Right hindlimb (tissue), 1 donor: ENCODE measurements at regions not wholly inside any gene's neighbourhood (a gene's known extent, or its start where the extent isn't known, plus 50 kb on each side); places are given as distances from the start of the nearest gene placed in this dataset.
"Not testable (repeated sequence)": the region's sequence is repeated elsewhere in the genome, so short reads cannot be mapped to it uniquely, and the experiment has no call there.

ENCODE experiments used
- DNase-seq: peaks from one replicate; pipeline ENCODE4 v3.0.0-alpha.2; 2018

DNA sequence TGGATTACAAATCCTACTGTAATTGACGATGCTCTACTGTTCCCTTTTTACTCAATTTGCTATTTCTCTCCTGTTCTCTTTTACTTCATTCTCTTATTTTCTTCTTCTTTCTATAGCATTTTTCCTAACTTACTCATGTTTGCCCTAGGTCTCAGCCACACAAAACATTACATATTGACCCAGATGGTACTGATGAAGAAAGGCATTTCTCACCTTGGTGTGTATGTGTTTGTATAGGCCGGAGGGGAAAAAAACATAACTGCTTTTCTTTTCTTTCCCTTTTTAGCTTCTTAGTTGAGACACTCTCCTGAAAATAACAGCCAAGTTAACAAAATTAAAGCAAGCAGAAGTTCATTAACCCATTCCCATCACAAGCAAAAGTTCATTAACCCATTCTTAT, 1019.8 kb upstream of the CDH18 start:
- no peak for DNase-seq

DNA sequence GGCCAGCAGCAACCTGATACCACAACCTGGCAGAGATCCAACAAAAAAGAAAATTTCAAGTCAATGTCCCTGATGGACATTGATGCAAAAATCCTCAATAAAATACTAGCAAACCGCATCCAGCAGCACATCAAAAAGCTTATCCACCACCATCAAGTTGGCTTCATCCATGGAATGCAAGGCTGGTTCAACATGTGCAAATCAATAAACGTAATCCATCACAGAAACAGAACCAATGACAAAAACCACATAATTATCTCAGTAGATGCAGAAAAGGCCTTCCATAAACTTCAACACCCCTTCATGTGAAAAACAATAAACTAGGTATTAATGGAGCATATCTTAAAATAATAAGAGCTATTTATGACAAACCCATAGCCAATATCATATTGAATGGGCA, 1000.9 kb upstream of the CDH18 start:
- not testable (repeated sequence) for DNase-seq

DNA sequence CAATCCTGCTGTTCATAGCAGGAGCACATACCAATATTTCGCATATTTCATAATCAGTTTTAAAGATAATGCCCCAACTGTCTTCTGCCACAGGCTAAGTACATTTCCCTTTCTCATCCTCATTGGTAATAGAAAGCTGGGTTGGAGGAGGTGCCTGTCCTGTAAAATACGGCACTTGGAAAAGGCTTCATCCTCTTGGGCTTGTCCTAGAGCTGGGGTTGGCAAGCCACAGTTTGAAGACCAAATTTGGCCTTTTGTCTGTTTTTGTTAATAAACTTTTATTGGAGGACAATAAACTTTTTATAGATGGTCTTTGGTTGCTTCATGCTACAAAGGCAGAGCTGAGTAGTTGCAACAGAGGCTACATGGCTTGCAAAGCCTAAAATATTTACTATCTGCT, 997.8 kb upstream of the CDH18 start:
- DNase-seq = no peak

DNA sequence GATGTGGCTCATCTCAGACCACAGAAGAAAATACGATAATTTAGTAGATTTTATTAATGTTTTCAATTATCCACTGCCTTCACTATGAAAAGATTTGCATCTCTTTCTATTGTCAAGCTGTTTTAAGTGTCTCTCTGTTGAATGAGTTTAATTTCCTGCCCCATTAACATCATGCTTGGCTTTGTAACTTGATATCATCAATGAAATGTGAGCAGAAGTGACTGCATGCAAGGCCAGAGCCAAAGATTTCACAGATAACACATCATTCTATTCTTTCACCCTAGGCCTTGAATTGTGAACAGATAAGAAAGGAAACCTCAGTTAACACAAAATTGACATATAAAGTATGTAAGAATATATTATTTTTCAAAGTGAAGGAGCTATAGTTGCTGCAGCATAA, 986.4 kb upstream of the CDH18 start:
- no peak for DNase-seq

DNA sequence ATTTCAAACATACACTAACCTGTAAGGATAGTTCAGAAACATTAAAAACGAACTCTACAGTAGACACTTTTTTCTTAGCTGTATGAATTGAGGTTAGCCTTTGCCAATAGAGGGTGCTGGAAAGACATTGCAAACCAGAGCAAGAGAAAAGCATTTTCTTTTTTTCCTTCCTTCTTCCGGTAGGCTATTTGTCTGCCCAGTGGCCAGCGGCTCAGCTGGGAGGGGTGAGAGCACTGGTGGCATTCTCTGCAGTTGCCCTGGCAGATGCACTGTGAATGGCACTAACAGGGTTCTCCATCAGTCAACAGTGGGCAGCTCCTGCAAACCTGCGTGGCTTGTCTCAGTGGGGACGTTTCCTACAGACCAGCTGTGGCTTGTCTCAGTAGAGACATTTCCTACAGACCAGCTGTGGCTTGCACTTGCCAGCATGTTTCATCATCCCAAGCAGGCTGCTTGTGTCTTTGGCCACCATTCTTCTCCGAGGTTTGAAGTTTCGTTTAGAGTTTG, 984.5 kb upstream of the CDH18 start:
- peak; percentile 59 for DNase-seq

DNA sequence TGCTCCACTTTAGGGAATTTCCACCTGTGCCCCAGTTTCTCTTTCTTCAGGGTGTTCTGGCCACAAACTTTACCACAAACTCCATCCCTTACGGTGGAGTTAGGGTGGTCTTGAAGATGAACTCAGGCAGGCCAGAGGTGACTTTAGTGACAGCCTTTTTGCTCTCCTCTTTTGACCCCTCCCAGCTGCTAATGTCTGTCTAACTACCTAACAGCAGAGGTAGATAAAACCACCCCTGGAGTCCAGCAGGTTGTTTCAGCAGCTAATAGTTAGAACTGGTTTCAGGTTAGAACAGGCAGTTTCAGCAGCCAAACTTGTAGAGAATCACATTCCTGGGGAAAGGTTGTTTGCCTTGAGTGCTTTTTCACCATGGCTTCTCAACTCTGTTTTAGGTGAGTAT, 971.3 kb upstream of the CDH18 start:
- no peak for DNase-seq

DNA sequence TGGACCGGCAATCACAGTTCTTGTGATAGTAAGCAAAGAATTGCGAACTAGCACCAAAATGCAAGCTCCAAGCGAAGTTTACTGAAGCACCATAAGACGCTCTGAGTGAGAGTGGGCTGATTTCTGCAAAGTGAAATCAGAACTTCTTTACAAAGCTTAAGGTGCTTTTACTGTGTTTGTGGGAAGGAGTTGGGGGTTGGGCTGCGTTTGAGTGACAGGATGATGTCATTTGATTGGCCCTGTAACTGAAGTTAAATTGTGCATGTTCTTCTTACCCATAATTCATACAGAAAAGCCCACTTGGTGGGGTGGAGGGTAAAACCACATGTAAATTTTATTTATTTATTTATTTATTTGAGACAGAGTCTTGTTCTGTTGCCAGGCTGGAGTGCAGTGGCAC, 970.6 kb upstream of the CDH18 start:
- DNase-seq = no peak

DNA sequence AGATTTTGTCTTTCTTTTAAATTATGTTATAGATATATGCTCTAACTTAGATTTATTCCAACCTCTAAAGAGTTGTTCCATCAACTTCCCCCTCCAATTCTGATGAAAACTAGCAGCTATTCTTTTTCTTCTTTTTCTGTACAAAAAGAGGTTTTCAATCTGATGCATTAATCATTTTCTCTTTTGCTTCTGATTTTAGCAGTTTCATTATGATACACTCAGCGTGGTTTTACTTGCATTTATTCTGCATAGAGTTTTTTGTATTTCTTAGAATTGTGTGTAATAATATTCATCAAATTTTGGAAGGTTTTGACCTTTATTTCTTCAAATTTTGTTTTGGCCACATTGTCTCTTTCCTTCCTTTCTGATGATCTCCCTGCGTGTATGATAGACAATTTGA, 968.1 kb upstream of the CDH18 start:
- DNase-seq = no peak

DNA sequence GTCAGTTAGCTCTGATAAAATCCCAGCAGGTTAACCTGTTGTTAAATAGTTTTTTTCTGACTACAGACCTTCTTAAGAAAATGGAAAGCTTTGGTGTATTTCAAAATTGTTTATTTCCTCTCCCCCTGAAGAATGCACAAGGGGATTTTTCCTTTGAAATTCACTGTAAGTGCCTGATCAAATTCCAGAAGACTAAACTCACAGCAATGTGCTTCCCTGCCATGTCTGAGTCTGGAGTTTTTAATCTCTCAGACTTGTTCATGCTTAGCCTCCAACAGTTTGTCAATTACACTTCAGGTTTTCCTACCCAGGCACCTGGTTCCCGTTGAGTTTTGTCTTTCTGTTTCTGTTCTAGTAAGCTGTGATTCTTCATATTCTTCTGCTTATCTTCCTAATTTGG, 961.6 kb upstream of the CDH18 start:
- DNase-seq = no peak

DNA sequence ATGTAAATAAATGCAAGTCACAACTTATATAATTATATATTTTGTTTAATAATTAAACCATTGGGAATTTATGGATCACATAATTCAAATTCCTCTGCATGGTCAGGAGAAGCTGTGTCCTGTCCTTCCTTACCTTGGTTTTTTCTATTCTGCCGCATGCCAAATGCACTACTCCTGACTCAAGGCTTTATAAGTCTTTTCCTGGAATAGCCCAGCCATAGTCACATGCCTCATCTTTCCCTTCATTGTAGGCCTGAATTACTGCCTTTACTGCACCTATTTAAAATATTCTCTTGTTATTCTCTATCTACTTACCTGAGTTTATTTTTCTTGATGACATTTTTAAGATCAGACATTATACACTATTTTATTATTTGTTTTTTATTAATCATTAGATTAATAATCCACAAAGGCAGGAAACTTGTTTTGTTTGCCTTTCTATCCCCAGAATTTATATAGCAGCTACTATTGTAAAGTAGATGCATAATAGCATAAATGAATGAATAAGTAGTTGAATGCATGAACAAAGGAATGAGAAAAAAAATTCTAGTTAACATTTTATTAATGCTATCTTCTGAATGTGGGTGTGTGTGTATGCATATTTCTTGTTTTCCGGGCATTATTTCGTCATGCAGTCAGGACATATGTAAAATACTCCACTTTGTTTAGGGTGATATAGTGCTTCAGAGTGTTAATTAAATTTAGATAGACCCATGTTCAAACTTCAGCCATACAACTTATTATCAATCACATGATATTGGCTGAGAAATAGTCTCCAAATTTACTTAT, 955.4 kb upstream of the CDH18 start:
- DNase-seq = not testable (repeated sequence)

DNA sequence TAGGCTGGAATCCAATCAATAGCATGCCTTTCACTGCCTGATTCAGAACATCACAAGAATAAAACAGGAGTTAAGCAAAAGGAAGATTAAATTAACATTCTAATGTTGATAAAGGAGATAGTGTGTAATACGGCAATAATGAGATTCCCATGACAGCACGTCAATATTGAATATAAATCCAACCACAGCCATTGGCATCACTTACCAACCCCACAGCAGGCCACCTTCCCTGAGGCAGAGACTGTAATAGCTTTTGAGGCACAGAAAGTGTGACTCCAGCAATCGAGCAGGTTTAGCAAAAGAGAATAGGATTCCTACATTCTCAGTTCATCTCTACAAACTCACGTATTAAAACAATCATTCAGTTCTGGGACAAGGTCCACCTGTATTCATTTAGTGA, 954.6 kb upstream of the CDH18 start:
- DNase-seq = not testable (repeated sequence)

DNA sequence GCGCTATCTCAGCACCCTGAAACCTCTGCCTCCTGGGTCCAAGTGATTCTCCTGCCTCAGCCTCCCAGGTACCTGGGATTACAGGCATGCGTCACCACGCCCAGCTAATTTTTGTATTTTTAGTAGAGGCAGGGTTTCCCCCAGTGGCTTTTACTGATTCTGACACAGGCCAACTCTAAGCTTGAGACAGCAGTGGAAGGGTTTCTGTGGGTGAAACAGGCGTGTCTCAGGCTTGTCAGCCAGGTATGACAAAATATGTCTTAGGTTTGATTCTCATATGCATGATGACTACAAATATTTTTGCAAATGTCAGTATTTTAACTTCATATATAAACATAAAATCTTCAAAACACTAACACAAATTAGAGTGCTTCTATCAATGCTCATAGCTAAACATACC, 952.8 kb upstream of the CDH18 start:
- DNase-seq = not testable (repeated sequence)

DNA sequence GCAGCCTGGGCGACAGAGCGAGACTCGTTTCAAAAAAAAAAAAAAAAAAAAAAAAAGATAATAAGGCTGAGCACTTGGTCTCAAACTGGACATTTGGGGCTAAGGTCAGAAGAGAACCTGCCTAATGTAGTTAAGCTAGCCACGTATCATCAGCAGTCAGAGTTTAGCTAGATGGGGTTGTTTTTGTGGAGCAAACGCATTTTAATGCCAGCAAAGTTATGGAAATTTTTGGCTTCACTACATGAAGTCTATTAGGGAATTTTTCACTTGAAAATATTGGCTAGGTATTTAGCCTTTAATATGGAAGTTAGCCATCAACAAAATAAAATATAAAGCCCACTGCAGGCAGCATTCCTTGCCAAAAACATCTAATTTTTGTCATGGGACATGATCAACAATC, 902.9 kb upstream of the CDH18 start:
- DNase-seq = not testable (repeated sequence)

DNA sequence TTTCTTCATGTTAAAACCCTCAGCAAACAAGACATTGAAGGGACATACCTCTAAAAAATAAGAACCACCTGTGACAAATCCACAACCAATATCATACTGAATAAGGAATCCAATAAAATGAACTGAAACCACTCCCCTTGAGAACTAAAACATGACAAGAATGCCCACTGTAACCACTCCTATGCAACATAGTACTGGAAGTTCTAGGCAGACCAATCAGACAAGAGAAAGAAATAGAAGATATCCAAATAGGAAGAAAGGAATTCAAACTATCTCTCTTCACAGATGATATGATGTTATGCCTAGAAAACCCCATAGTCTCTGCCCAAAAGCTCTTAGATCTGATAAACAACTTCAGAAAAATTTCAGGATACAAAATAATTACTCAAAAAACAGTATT, 887.7 kb upstream of the CDH18 start:
- DNase-seq = not testable (repeated sequence)

DNA sequence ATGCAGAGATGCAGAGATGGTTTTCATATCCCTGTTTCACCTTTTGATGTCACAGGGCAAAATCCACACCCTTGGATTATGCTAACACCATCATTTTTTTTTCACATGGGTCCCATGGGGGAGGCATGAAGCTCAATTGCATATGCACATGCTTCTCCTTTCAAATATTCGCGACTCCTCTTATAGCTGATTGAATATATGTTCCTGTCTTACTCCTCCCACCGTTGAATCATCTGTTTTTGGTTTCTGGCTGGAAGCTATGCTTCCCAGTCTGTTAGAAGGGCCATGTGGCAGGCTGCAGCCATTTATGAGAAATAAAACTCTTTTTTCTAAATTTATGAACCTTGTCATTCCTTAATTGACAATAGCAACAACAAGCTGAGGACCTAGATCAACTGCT, 877.9 kb upstream of the CDH18 start:
- DNase-seq = not testable (repeated sequence)

DNA sequence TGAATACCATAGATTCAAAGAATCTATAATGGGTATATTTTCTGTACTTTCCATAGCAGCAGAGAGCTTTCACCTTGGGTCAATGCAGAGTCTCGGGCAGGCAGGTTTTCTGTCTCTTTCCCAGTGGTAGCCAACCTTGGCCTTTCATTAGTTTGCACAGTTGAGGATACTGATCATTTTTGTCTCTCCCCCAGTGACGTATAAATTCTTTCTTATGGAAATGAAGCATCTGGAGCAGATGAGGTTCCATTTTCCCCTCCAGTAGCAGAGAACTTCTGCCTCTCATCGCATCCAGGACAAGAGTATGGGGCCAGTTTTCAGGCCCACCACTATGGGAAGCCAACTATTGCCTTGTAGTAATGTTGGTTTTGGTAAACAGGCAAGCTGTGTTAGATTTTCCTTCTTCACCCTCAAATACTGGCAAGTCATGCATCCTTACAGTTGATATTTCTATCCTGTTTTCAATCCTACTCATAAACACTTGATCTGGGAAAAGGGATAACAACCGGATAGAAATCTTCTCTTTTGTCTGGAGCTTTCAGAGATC, 845.2 kb upstream of the CDH18 start:
- DNase-seq = no peak

DNA sequence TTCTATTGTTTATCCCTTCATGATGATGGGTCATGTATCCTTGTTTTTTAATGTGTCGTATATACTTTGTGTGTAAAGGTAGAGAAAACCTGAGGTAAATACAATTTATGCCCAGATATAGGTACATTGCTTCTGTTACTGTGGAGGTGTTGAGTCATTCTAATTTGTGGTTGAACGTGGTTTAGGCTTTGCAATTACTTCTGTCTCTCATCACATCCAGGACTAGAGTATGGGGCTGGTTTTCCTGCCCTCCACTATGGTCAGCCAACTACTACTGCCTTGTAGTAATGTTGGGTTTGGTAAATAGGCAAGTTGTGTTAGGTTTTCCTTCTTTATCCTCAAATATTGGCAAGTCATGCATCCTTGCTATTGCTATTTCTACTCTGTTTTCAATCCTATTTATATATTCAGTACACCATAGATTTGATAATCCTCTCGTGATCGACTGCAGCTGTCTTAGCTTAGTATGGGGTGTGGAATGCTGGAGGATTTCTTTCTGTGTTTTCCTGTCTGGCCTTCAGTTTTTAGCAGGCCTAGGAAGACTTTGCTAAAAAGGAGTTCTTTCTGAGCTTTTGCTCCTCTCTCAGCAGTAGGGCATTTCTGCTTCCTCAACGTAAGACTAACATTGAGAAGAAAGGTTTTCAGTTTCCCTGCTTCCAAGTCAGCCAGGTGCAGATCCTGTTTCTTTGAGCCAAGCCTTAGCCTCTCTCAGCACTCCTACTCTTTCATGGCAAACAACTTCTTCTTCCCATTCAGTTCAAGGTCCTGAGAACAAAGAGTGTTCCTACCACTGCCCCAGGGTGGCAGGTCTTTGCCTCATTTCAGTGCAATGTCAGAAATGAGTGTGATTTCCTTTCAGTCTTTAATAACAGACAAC, 844.4 kb upstream of the CDH18 start:
- DNase-seq = no peak

DNA sequence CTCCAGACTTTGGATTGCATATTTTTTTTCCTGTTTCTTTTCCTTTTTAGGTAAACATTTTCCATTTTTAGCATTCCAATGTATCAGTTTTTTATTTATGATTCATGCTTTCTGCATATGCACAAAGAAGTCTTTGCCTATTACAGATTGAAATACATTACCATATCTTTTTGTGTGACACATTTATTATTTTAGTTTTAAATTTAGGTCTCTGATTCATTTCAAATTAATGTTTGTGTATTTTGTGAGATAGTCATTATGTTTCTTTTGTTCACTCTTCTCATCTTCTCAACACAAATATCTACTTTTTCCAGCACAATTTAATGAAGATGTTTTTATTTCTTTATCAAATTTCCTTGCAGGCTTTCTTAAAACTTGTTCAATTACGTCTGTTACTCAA, 838.0 kb upstream of the CDH18 start:
- DNase-seq = not testable (repeated sequence)

DNA sequence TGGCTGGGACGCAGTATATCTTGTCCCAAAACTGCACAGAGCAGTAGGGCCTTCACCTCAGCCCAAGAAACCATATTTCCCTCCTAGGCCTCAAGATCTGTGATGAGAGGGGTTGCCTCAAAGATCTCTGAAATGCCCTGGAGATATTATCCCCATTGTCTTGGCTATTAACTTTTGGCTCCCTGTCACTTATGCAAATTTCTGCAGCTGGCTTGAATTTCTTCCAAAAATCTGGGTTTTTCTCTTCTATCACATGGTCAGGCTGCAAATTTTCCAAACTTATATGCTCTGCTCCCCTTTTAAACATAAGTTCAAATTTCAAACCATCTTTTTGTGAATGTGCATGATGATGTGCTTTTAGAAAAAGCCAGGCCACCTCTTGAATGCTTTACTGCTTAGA, 809.2 kb upstream of the CDH18 start:
- DNase-seq = not testable (repeated sequence)

DNA sequence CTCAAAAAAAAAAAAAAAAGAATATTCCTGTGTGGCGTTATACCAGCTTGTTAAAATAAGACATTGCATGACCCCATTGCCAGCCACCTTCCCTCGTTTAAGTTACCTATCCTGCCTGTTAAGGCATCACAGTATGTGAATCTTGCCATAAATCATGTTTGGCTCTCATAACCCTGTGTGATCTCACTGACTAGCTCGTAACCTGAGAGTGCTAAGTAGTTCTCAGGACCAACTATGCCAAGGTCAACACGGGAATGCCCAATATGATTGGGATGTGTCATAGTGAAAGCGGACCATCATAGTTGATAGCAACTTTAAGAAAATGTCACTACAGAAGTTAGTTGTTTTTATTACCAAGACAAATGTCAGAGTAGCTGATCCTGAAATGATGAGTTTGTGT, 796.8 kb upstream of the CDH18 start:
- not testable (repeated sequence) for DNase-seq

DNA sequence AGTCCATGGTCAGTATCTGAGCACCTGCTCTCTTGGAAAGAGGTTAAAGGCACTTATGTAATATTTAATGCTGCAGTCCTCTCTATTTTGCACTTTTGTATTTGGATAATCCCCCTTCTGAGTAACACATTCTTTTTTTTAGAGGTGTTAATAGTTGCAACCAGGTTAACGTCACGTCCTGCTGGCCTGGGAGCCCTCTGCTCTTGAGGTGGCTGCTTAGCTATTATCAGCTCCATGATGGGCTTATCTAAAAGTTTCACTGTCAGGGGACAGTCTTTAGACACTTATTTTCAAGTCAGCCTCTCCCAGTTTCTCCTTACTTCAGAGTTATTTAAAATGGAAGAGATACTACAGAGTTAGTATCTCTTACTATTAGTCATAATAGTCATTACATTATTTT, 795.5 kb upstream of the CDH18 start:
- not testable (repeated sequence) for DNase-seq

DNA sequence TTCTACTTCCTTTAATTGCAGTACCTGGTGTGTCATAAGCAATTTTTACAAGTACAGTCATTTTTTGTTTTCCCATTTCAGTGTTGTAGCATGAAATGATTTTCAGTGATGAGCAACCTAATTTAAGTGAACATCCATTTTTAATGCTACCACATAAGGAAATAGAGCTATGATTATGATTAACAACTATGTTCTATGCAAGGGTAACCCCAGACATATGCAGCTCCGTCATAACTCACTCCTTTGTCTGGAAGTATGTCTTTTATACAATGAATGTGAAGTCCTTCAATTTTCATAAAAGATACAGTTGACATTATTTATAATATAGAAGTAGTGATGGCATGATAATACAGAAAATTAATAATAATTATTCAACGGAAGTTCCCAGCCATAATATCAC, 783.3 kb upstream of the CDH18 start:
- not testable (repeated sequence) for DNase-seq

DNA sequence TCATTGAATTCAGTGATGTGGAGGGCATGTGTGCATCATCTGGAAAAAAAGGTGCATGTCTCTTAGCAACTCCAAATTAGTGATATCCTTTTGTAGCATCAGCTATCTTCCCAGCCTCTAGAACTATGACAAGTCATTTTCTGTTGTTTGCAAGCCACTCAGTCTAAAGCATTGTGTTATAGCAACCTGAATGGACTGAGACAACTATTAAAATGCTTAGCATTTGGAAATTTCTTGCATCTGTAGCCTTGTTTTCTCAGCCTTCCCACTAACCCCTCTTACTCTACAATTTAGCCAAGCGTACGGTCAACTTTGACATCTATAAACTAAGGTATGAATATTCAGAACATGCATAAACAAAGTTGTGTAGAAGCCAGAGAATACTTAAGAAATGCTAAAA, 777.1 kb upstream of the CDH18 start:
- not testable (repeated sequence) for DNase-seq

DNA sequence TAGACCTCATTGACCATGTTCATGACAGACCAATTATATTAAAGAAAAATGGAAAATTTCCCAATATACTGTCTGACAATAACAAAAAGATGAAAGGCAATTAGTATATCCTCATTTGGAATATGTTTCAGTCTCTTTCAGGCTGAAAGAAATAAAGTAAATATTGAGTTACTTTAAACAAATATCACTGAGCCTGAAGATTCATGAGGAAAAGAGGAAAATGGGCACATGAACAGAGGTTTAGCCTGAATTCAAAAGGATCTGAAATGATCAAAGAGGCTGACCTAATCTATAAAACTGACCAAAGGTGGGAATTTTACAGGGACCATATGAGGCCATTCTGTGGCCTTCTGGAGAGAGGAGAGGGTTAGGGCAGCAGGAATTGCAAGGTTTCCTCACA, 771.5 kb upstream of the CDH18 start:
- not testable (repeated sequence) for DNase-seq
